ENCODE measurements at regions not wholly inside any gene's neighbourhood (a gene's known extent, or its start where the extent isn't known, plus 50 kb on each side); places are given as distances from the start of the nearest gene placed in this dataset.

DNA sequence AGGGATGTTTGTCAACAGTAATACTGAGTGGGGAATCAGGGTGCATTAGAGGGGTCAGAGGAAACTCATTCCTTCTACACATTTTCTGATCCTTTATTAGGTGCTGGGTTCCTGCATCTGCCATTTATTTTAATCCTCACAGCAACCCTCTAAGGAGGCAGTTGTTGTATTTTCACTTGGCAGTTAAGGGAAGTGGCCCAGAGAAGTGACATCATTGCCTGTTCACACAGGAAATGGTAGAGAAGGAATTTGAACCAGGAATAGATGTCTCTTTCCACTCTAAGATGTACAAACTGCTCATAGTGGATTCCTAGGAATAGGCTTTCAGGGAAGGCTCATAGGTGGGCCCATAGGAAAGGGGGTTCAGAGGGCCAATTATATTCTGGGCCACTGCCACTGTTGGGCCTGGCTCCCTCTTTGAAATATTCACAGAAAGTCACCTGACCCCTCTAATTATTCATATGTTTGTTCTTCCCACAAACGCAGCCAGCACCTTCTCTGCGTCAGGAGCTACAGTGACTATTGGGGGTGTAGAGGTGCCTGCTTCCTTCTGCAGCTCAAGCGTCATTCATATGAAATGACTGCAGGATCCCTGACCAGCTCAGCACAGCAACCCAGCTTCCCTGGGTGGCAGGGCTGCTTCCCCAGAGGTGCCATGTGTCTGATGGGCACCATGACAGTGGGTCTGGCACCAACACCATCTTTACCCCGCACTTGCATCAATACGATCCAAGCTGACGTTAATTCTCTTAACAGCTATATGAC, 163.9 kb upstream of the SMAD3 start:
- DNase-seq: no peak

GRCh38 chr15:66905185-66905584, 160.2 kb upstream of the SMAD3 start:
- no peak for DNase-seq

DNA sequence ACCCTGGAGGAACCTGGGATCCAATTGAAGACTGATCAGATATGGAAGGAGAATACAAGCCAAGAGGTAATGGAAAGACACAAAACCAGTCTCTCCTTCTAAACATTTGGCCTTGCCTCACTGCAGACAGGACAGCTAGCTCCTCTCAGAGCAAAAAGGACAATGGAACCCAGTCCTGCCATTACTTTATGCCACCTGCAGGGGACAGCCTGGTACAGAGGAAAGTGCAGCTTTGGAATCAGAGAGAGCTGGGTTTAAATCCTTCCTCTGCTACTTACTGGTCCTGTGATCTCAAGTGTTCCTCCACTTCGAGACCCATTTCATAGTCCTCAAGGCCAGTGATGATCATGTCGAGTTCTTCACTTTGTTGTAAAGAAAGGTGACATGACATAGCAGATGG, 159.4 kb upstream of the SMAD3 start:
- DNase-seq: no peak

- no peak for DNase-seq
Observed at GRCh38 chr15:66906668-66907614, 158.5 kb upstream of the SMAD3 start.

DNA sequence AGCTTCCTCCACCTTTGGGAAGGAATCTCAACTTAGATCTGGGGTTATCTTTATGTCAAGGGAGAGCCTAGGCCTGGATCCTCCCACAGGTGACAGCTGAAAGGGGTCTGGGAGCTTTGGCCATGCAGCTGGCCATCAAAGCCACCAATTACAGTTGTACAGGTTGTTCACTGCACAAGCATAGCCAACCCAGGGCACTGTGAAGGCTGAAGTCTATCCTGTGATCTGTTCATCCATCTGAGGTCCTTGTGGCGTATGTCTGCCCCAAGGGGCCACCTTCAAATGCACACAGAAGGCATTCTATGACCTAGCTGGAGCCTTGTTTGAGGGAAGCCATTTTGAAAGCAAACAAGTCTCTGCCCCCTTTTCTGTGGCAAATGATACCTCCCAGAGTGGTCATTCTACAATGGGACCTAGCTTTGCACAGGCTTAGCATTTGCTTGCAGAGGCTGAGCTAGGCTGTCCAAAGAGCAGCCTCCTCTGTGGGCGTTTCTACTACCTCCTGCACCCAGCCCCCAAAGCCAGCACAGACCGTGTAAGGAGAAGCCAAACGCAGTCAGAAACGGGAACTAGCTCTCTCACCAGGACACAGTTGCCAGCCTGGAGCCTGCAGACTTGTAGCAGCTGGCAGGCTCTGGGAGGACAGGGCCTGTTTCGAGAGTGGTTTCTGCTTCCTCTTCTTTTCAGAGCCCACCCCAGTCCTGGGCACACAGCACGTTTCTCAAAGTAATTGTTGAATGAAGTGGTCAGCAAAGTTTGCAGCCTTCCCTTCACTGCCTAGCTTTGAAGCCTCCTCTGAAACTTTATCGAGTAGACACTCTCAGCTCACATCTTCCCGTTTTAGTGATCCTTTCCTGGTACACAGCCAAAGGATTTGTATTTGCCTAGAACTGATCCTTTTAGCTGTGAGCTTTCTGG, 157.3 kb upstream of the SMAD3 start:
- no peak for DNase-seq

- no peak for DNase-seq
Observed at GRCh38 chr15:66908744-66909095, 156.7 kb upstream of the SMAD3 start.

DNA sequence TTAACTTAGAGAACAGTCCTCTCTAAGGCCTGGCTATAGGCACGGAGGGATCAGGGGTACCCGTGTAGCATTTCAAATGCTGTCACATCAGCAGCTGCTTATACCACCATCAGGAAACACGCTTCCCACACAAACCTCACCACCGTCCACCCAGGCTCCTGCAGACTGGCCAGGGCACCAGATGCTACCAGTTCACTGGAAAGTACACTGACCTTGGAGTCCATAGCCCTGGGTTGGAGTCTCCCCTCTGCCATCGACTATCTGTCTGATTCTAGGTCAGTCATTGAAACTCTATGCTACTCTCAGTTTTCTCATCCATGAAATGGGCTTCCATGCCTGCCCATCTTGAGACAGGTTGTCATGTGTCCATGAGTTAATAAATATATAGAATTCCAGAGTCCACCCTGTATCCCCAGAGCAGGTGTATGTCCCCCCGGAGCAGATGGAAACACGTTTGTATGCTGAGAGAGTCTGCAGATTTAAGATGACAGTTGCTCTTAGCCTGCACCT, 156.0 kb upstream of the SMAD3 start:
- no peak for DNase-seq

DNA sequence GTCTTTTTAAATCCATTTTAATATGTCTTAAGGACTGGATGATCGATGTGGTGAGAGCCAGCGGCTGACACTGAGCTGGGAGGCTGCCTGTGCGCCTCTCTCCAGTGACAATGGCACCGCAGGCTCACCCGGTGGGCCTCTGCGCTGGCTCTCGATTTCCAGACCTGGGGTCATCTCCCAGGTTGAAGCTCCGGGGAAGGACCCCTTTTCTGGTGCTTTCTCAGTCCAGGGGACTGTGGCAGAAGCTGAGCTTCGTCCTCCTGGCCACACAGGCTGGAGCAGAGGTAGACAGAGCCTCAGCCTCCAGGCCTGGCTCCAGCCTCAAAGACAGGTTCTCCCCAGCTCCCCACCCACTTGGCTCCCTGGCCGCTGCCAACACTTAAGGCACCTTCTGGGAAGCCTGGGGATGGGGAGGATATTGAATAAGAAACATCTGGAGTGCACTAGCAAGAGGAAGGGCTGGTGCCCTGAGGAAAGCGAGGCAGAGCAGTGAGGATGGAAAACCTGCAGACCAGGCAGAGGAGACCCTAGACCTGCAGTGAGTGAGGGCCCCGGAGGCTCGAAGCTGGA, 154.2 kb upstream of the SMAD3 start:
- DNase-seq: no peak

- no peak for DNase-seq
Observed at GRCh38 chr15:66912001-66912400, 153.4 kb upstream of the SMAD3 start.

- no peak for DNase-seq
Observed at GRCh38 chr15:66912441-66912840, 153.0 kb upstream of the SMAD3 start.

- no peak for DNase-seq
Observed at GRCh38 chr15:66917904-66918448, 147.4 kb upstream of the SMAD3 start.

DNA sequence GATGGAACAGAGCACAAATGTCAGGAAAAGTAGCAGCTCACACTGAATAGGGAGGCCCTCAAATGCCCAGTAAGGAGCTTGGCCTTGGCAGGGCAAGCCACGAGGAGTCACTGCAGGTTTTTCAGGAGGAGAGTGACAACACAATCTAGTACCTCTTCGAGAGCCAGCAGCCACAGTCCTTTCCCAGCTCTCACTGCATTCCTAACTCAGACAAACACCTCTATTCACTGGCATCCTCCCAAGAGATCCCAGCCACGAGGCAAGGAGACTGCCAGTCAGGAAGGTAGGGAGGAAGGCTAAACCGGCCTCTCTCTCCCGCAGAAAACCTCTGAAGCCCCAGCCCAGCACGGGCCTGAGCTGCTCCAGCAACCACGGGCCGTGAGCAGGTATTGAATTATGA, 146.0 kb upstream of the SMAD3 start:
- DNase-seq: no peak

- no peak for DNase-seq
Observed at GRCh38 chr15:66921319-66921915, 144.0 kb upstream of the SMAD3 start.

GRCh38 chr15:66922608-66923007, 142.8 kb upstream of the SMAD3 start:
- DNase-seq: no peak

DNA sequence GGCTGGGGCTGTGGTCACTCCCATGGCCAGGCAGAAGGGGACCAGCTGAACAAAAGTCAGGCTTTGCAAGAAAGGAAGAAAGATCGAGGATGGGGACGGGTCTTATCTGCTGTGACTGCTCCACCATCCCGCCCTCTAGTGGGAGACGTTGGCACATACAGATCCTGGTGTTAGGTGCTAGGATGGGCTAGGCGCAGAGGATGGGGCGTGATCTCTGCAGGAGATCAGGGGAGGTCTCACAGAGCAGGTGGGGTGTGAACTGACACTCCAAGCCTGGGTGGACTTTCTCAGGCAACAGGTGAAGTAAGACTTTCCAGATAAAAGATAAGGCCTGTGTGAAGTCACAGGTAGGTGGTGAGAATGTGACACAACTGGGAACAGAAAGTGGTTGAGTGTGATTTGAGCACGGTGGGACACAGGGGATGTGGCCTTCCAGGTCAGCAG, 141.9 kb upstream of the SMAD3 start:
- no peak for DNase-seq

- no peak for DNase-seq
Observed at GRCh38 chr15:66924889-66925288, 140.5 kb upstream of the SMAD3 start.

- no peak for DNase-seq
Observed at GRCh38 chr15:66925721-66926120, 139.7 kb upstream of the SMAD3 start.

DNA sequence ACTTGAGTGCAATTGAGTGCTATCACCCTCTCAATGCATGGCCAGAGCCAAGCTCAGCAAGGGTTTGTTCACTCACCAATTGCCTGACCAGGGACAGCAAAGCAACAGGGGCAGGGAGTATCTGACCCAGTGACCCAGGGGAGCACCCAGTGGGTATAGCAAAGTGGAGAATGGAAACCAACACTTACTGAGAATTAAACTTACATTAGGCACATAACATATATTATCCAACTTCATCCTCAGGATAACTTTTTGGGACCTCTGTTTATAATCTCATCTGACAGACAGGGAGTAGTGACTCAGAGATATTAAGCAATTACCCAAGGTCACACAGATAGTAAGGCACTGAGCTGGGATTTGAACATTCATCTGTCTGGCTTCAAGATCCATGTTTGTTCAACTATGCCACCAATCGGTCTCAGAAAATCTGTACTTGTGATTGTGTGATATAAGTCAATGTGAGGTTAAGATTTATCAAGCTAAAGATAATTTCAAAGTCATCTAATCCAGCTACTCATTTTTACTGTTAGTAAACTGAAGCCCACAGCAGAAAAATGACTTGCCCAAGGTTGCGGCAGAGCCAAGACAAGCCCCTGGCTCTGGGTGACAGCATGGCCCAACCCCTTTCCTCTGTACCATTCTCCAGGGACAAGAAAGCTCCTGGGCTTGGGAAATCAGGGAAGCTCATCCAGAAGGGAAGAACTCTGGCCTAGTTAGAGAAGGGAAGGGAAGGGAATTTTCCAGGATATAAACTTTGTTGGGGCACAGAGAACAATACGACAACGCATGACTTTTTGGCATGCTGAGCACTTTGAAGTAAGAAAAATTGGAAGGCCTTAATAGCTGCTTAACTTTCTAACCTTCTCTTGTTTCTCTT, 138.0 kb upstream of the SMAD3 start:
- DNase-seq: no peak

- no peak for DNase-seq
Observed at GRCh38 chr15:66928101-66928500, 137.3 kb upstream of the SMAD3 start.

- DNase-seq: no peak
Observed at GRCh38 chr15:66928784-66929183, 136.6 kb upstream of the SMAD3 start.
